Stimulated activated CD4-positive, alpha-beta T cell treated with anti-CD3 and anti-CD28 coated beads, Interleukin-2, amount 100 ng/mL, for 24 hours (primary cell): ENCODE measurements at regions not wholly inside any gene's neighbourhood (a gene's known extent, or its start where the extent isn't known, plus 50 kb on each side); places are given as distances from the start of the nearest gene placed in this dataset.

Experiments used
- DNase-seq, 2 donors: peaks; one replicate each; pipeline ENCODE4 v3.0.0-alpha.2; 2020

DNA sequence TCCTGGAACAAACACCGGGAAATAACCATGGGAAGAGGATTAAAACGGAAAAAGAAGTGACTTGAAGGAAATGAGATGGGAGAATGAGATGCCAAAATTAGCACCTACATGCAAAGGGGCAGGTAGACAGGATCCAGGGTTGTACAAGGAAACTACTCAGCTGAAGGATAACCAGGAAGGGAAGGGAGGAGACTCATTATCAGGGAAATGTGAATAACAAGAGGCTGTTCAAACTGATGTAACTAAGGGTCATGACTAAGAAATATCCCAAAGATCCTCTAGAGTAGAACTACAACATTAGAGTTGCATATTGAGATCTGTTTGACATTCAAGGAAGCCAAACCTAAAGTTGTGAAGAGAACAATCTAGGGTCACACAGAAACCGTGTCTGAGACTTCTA, 166.2 kb upstream of the SP8 start:
- DNase-seq = no peak

GRCh38 chr7:20954711-20955619, 168.3 kb upstream of the SP8 start:
- no peak for DNase-seq

- no peak for DNase-seq
These were observed 171.9 kb upstream of the SP8 start for GRCh38 chr7:20958572-20958971.

GRCh38 chr7:20959281-20959680, 172.6 kb upstream of the SP8 start:
- DNase-seq = no peak

GRCh38 chr7:20963556-20964280, 177.0 kb upstream of the SP8 start:
- no peak for DNase-seq

- no peak for DNase-seq
These were observed 177.7 kb upstream of the SP8 start for GRCh38 chr7:20964281-20964918.

DNA sequence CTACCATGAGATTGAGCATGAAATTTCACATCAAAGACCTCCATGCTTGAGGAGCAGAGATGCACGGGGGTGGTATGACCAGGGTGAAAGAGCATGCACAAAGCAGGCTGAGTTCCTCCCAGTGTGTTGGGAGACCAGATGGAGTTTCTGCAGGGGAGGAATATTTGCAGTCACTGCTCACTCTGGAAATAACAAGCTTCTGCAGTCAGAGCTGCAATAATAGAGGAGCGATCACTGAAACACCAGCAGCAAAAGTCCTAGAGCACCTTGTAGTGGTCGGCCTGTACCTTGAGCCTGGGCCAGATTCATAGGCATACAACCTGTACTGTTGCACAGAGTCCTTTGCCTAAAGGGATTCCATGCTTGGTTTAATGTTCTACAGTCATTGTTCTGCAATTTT, 184.5 kb upstream of the SP8 start:
- DNase-seq = no peak

GRCh38 chr7:20980232-20980631, 193.5 kb upstream of the SP8 start:
- DNase-seq = no peak

GRCh38 chr7:20980668-20981264, 194.1 kb upstream of the SP8 start:
- no peak for DNase-seq

GRCh38 chr7:20988340-20988739, 201.7 kb upstream of the SP8 start:
- no peak for DNase-seq

DNA sequence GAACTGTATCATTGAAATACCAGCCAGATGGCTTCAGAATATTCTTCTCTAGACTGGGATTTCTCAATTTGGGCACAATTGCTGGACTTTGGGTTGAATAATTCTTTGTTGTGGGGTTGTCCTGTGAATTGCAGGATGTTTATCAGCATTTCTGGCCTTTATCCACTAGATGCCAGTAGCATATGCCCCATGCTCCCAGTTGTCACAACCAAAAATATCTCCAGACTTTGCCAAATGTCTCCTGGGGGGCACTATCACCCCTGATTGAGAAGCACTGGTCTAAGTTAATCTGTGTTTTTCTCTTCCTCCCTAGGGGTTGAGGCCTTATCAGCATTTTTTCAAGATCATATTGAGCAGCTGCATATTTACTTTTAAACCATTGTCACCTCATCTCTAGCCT, 204.9 kb upstream of the SP8 start:
- no peak for DNase-seq

DNA sequence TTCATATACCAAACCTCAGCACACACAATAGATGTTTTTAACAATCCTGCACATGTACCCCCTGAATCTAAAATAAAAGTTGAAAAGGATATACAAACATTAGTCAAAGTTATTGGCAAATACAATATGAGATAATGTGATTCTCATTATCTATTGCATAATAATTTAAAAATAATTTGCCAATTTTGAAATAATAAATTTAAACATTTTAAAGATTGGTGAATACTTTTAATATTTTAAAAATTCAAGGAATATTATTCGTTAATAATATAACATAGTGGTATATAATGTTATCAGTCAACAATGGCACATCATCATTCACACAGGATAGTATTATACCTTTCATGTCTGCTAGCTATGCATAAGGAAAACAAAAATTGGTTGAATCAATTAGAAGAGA, 207.0 kb upstream of the SP8 start:
- DNase-seq = no peak

DNA sequence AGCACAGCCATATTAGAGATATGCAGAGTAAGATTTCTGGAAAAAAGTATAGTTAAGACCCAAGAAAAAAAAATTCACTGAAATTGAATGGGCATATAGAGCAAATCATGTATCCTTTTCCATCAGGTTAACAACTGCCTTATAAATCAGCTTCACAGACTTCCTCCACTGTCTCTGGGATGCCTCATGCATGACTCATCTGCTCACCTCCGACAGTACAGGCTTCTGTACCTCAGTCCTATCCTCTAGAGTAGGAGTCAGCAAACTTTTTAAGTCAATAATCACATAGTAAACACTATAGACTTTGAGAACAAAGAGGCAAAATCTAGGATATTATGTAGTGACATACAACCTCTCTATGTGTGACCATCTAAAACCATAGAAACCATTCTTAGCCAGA, 211.6 kb upstream of the SP8 start:
- no peak for DNase-seq

DNA sequence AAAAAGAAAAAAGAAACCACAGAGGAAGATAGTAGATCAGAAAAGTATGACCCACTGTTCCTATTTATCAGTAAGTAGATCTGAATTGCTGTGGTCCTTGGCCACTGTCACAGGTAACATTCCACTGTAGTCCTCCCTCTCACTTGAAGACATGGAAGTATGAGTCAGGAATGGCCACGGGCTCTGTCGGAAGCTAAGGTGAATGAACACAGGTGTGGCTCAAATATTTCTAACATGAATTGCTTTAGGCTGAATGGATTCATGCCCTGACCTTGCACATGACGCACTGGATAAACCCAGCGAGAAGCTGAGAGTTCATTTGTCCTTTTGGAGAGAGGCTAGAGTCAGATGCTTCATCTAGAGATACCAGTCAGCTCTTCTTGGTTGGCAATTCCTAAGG, 224.5 kb upstream of the SP8 start:
- no peak for DNase-seq

- DNase-seq = no peak
These were observed 227.3 kb upstream of the SP8 start for GRCh38 chr7:21013765-21014539.

- no peak for DNase-seq
These were observed 234.0 kb upstream of the SP8 start for GRCh38 chr7:21020667-21021066.

GRCh38 chr7:21023841-21024484, 237.3 kb upstream of the SP8 start:
- no peak for DNase-seq

GRCh38 chr7:21024485-21024867, 237.8 kb upstream of the SP8 start:
- DNase-seq = no peak

- no peak for DNase-seq
These were observed 241.5 kb upstream of the SP8 start for GRCh38 chr7:21028186-21028585.

DNA sequence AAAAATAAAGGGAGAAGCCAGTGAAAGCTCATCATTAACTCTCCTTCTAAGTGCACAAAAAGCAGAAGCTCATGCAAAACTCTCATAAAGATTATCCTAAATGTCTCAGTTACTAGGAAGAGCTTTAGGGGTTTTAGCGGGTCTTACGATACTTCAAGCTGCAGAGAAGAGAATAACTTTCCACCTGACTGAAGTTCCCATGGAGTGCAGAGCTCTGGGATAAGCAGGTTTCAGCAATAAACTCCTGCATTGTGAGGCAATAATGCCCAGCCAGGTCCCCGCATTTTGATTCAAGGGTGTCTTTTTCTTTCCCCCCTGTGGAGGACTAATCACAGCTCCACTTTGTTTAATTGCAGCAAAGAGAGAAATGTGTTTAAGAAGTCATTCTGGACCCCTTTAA, 241.9 kb upstream of the SP8 start:
- DNase-seq = no peak

GRCh38 chr7:21029006-21029405, 242.3 kb upstream of the SP8 start:
- DNase-seq = no peak

GRCh38 chr7:21030237-21030871, 243.7 kb upstream of the SP8 start:
- no peak for DNase-seq
